GM23338 (cell line): ENCODE measurements at regions not wholly inside any gene's neighbourhood (a gene's known extent, or its start where the extent isn't known, plus 50 kb on each side); places are given as distances from the start of the nearest gene placed in this dataset.

ENCODE experiments used
- CREB1 ChIP-seq: fragments of 250-450 bp; sonication (Bioruptor Pico); IDR thresholded peaks from 2 replicates; pipeline ENCODE4 v1.5.0; 2020; ENCODE audit warnings: low read depth, mild to moderate bottlenecking, moderate library complexity
- CTCF ChIP-seq, 2 experiments: fragments of 200-600 bp in 1 of 2; sonication (generic) in 1 of 2; conservative IDR thresholded peaks; 2 replicates each; pipeline versions ENCODE4 v1.5.1 to v1.6.1; 2016 to 2017; ENCODE audit warnings: antibody characterized with exemption in 2 of 2, low read depth in 2 of 2, mild to moderate bottlenecking in 2 of 2, moderate library complexity in 1 of 2
- ETS1 ChIP-seq: IDR thresholded peaks from 2 replicates; pipeline ENCODE4 v1.6.1; 2016; ENCODE audit warnings: antibody characterized with exemption
- EZH2 ChIP-seq: fragments of 200-600 bp; sonication (generic); IDR thresholded peaks from one replicate; pipeline ENCODE4 v1.8.0; 2017; ENCODE audit warnings: antibody characterized with exemption, mild to moderate bottlenecking, low read depth; ENCODE audit not compliant: unreplicated experiment
- EZH2phosphoT487 ChIP-seq: fragments of 200-600 bp; sonication (generic); IDR thresholded peaks from one replicate; pipeline ENCODE4 v1.8.1; 2018; ENCODE audit warnings: antibody characterized with exemption; ENCODE audit not compliant: unreplicated experiment
- JUNB ChIP-seq: IDR thresholded peaks from one replicate; pipeline ENCODE4 v1.6.1; 2016; ENCODE audit warnings: antibody characterized with exemption; ENCODE audit not compliant: unreplicated experiment
- POLR2AphosphoS5 ChIP-seq: IDR thresholded peaks from 2 replicates; pipeline ENCODE4 v1.6.1; 2016; ENCODE audit warnings: antibody characterized with exemption, low read depth
- STAT1 ChIP-seq: IDR thresholded peaks from one replicate; pipeline ENCODE4 v1.6.1; 2016; ENCODE audit warnings: antibody characterized with exemption; ENCODE audit not compliant: unreplicated experiment
- ZNF114 ChIP-seq: fragments of 250-450 bp; sonication (Bioruptor Pico); IDR thresholded peaks from 2 replicates; pipeline ENCODE4 v1.5.0; 2020; ENCODE audit warnings: mild to moderate bottlenecking, moderate library complexity
- ZNF331 ChIP-seq: fragments of 250-450 bp; sonication (Bioruptor Pico); IDR thresholded peaks from 2 replicates; pipeline ENCODE4 v1.5.0; 2020; ENCODE audit warnings: low read depth, mild to moderate bottlenecking, moderate library complexity
- ZNF462 ChIP-seq: fragments of 250-450 bp; sonication (Bioruptor Pico); IDR thresholded peaks from 2 replicates; pipeline ENCODE4 v1.5.0; 2020; ENCODE audit warnings: mild to moderate bottlenecking, moderate library complexity
- TF ChIP-seq, protein P1 (sequence below): IDR thresholded peaks from one replicate; pipeline ENCODE4 v1.6.1; 2018; ENCODE audit warnings: antibody characterized with exemption; ENCODE audit not compliant: unreplicated experiment

DNA sequence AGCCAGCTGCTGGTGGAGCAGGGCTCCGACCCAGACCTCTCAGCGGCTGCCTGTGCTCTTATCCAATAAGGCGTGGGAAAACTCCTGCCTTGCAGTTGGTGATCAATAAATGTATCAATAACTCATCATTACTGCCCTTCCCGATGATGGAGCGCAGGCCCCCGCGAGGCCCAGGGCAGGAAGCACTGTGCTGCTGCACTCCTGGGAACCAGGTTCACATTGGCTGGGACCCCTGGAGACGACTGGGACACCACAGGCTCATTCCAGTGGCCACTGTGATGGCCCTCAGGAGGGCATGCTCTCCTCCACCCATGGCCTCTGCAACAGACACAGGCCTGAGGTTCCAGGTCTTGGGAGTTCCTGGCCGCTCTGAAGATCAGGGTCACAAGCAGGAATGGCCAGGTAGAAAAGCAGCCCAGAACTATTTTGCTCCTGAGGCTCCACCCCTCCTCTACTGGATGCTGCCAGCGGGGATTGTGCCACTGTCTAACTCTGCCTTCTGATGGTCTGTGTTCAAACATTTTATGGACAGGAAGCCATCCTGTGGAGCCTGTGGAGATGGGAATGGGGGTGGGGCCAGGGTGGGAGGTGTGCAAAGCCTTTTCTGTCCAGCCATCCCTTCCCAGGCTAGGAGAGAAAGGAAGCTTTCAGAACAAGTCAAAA, 287.4 kb upstream of the ZMIZ1 start:
- TF ChIP-seq CTCF (conservative IDR thresholded peaks at IDR 0.05; ENCODE audit: low read depth in 2 of 2) (no peak), EZH2 (no peak), EZH2phosphoT487 (no peak), CREB1 (CRISPR knock-in tag) (no peak), ETS1 (no peak), STAT1 (no peak), POLR2AphosphoS5 (no peak), JUNB (no peak), ZNF331 (no peak), ZNF114 (no peak), ZNF462 (CRISPR knock-in tag) (no peak)
- TF ChIP-seq, protein P1, sequence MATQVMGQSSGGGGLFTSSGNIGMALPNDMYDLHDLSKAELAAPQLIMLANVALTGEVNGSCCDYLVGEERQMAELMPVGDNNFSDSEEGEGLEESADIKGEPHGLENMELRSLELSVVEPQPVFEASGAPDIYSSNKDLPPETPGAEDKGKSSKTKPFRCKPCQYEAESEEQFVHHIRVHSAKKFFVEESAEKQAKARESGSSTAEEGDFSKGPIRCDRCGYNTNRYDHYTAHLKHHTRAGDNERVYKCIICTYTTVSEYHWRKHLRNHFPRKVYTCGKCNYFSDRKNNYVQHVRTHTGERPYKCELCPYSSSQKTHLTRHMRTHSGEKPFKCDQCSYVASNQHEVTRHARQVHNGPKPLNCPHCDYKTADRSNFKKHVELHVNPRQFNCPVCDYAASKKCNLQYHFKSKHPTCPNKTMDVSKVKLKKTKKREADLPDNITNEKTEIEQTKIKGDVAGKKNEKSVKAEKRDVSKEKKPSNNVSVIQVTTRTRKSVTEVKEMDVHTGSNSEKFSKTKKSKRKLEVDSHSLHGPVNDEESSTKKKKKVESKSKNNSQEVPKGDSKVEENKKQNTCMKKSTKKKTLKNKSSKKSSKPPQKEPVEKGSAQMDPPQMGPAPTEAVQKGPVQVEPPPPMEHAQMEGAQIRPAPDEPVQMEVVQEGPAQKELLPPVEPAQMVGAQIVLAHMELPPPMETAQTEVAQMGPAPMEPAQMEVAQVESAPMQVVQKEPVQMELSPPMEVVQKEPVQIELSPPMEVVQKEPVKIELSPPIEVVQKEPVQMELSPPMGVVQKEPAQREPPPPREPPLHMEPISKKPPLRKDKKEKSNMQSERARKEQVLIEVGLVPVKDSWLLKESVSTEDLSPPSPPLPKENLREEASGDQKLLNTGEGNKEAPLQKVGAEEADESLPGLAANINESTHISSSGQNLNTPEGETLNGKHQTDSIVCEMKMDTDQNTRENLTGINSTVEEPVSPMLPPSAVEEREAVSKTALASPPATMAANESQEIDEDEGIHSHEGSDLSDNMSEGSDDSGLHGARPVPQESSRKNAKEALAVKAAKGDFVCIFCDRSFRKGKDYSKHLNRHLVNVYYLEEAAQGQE = no peak
